HG03354 (cell line): ENCODE measurements at regions not wholly inside any gene's neighbourhood (a gene's known extent, or its start where the extent isn't known, plus 50 kb on each side); places are given as distances from the start of the nearest gene placed in this dataset.

Experiments
- ATAC-seq: cut with Tn5 transposase; IDR thresholded peaks from one replicate; pipeline ENCODE4 v1.9.1; 2021; ENCODE audit warnings: mild to moderate bottlenecking; ENCODE audit not compliant: unreplicated experiment, poor library complexity, severe bottlenecking

- ATAC-seq, result no peak
These were observed 57.3 kb downstream of the KCNA4 start for GRCh38 chr11:29959488-29959887.

DNA sequence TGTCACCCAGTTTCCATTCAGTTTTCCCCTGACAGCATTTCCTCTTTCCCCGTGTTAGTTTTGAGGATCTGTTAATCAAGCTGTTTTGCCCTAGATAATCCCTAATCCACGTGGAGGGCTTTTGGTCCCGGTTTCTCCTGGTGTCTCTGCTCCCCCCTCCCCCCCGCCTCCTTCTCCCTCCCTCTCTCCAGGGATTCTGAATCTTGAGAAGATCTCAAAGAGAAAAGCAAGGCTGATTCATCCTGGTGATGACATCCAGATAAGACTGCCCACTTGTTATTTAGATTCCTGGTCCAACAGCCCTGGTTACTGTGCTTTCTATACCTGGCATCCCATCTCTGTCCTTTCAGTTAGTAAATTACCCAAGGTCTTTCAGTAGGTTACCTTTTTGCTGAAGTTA lies 59.4 kb downstream of the KCNA4 start:
- ATAC-seq, result no peak

- no peak for ATAC-seq
These were observed 60.7 kb downstream of the KCNA4 start for GRCh38 chr11:29956076-29956556.

- no peak for ATAC-seq
These were observed 73.5 kb downstream of the KCNA4 start for GRCh38 chr11:29943347-29943746.

DNA sequence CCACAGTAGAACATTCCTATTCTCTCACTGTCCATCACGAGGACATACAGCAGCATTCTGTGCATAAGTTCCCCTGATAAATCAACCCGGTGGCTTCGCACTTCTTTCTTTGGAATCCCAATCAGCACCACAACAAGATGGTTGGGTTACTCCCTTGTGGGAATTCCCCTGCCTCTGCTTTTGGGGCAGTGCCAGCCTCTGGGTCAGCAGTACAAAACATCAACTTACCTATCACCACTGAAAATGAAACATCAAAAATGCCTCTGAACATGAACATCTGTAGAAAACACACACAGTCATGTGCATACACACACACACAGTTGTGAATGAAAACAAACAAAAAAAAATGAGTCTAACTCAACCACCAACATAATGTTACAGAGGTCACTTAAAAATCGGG lies 79.3 kb downstream of the KCNA4 start:
- no peak for ATAC-seq

DNA sequence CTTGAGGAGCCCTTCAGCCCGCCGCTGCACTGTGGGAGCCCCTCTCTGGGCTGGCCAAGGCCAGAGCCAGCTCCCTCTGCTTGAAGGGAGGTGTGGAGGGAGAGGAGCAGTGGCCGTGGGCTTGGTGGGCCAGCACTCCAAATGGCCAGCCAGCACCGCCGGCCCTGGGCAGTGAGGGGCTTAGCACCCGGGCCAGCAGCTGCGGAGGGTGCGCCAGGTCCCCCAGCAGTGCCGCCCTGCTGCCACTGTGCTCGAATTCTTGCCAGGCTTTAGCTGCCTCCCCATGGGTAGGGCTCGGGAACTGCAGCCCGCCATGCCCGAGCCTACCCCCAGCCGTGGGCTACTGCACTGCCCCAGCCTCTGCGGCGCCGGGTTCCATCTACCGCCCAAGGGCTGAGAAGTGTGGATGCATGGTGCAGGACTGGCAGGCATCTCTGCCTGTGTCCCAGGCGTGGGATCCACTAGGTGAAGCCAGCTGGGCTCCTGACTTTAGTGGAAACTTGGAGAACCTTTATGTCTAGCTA lies 82.7 kb downstream of the KCNA4 start:
- ATAC-seq, result no peak

DNA sequence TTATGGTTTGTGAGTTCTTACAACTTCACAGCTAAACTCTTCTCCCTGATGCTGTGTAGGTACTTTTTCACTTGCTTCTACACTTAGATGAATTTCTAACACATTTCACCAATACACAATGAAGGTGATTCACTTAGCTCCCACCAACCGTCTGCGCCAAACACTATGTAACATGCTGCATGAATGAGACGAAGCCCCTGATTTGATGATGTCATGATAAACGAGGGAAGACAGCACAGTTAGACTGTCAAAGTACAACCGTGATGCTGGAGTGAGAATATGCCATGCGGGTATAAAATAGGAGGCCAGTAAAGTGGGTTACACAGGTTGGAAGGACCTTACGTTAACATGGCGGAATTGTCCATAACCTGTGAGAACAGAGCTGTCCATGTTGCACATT lies 100.8 kb downstream of the KCNA4 start:
- no peak for ATAC-seq

DNA sequence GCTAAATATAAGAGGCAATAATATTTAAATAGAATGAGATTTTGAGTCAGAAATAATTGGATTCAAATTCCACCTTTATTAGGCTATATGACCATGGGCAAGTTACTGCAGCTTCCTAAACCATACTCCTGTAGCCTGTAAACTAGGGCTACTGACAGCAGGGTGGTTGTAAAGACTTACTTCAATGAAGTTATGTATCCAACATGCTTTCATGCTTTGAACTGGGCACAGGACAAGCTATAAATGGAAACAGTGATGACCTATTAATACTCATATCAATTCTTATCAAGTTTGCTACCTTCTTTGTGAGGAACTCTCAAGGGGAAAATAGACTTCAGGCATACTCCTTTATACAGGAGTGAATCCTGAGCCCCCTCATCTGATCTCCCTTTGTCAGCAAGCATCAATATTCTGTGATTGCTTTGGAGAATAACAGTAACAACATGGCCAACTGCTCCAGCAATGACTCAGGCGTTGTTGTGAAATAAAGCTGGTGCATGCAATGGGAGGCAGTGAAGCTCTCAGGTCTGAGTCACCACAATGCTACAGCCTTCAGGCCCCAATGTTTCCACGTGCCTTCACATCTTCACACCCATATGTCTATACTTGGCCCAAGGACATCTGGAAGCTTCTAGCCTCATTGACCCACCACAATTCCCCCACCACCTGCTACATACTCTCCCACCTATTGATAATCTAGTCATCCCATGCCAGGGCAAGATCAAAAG lies 102.5 kb downstream of the KCNA4 start:
- ATAC-seq, result no peak

- ATAC-seq, result no peak
These were observed 103.5 kb downstream of the KCNA4 start for GRCh38 chr11:29913352-29913751.

DNA sequence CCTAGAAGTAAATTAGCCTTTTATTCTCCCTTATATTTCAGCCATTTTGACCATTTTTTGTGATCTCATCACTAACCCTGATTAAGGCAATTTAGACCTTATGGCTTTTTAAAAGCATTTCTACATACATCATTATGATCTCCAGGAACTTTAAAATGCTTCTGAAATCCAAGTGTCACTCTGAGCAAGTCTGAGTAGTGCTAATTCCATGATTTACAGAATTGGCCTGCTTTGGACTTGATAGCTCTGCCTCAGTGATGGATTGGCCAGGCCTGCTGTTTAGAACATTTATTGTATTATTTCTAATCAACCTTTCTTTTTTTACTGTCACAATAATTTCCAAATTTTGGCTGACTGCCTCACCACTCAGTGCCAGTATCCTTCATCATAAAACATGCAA lies 116.4 kb downstream of the KCNA4 start:
- no peak for ATAC-seq

GRCh38 chr11:29879560-29879959 lies 137.3 kb downstream of the KCNA4 start:
- ATAC-seq, result no peak

- ATAC-seq, result no peak
These were observed 140.6 kb downstream of the KCNA4 start for GRCh38 chr11:29876192-29876591.

GRCh38 chr11:29847219-29847618 lies 169.6 kb downstream of the KCNA4 start:
- no peak for ATAC-seq

DNA sequence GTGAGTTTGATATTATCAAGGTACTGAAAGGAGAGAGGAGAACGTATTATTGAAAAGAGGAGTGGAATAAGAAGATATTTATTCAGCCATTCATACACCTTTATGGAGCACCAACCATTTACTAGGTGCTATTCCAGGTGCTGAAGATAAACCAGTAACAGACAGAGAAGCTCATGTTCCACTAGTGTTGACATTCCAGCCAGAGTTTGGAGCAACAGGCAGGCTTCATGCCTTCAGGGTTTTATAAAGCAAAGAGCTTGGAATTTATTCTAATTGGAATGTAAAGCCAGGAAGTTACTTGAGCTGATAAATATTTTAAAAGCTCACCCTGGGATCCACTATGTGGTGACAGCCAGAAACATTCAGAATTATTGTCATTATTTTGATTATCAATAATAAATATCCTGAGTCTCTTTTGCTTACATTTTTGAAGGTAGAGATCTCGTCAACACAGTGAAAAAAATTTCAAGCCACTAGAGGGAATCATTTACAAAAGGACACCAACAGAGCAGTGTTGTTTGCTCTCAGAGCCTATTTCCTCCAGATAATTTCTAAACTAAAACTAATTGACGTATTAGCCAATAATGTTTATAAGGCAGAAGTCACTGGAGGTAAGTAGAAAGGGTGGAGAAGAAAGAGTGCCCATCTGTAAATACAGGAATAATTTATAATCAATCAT lies 172.0 kb downstream of the KCNA4 start:
- ATAC-seq, result no peak

DNA sequence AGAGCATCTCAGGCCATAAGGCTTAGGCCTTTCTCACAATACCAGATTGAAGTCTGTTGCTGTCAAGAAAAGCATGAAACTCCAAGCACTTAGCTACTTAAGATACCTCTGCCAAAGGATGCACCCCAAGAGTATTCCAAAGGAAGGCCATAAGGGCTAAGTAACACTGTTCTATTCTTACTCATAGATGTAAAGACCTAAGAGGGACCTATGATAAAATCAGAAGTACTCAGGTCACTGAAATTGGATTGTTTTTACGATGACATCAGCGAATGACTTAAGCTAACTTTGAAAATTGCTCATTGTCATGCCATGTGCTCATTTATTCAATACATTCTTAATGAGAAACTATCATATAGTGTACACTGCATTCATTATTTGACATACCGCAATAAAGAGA lies 172.8 kb downstream of the KCNA4 start:
- no peak for ATAC-seq

- ATAC-seq, result no peak
These were observed 174.8 kb downstream of the KCNA4 start for GRCh38 chr11:29842061-29842460.

DNA sequence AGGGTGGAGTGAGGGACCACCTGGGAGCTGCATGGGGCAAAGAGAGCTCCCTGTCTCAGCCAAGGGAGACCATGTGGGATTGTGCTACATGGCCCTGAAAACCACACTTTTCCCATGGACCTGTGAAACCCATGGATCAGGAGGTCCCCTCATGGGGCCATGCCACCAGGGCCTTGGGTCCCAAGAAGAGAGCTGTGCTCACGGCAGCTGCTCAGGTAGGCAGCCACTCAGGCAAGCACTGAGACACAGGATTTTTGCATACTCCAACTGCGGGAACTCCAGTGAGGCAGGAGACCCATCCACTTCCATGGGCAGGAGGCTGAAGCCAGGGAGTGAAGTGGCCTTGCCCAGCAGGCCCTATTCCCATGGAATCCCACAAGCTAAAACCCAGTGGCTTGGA lies 190.0 kb downstream of the KCNA4 start:
- ATAC-seq, result no peak

- ATAC-seq, result no peak
These were observed 200.5 kb downstream of the KCNA4 start for GRCh38 chr11:29816359-29816758.

- no peak for ATAC-seq
These were observed 207.7 kb downstream of the KCNA4 start for GRCh38 chr11:29809121-29809520.

GRCh38 chr11:29802522-29802921 lies 214.3 kb downstream of the KCNA4 start:
- ATAC-seq, result no peak

- ATAC-seq, result no peak
These were observed 215.3 kb downstream of the KCNA4 start for GRCh38 chr11:29801561-29801960.
